Activated naive CD8-positive, alpha-beta T cell treated with anti-CD3 and anti-CD28 coated beads, Interleukin-2, amount 10 ng/mL, durations not matched to agents 7 days and 5 days (primary cell): ENCODE measurements at regions not wholly inside any gene's neighbourhood (a gene's known extent, or its start where the extent isn't known, plus 50 kb on each side); places are given as distances from the start of the nearest gene placed in this dataset.

Source experiments
- ATAC-seq: fragments of 150-1000 bp; cut with Tn5 transposase; one replicate; pipeline ENCODE4 v1.10.0; 2021; ENCODE audit warnings: low read depth, moderate library complexity
- POLR2A ChIA-PET: fragments of 350-600 bp; sonication (Branson Sonifier 250); formaldehyde crosslinking; loops from one replicate; lab custom pipeline; 2021; ENCODE audit warnings: antibody characterized with exemption; lab: Charles Lee
- DNase-seq: peaks from one replicate; pipeline ENCODE4 v3.0.0; 2021
- H3K27ac Mint-ChIP-seq: one replicate; pipeline ENCODE4 v1.8.0; 2022; ENCODE audit warnings: mild to moderate bottlenecking, mixed read lengths
- H3K27me3 Mint-ChIP-seq: one replicate; pipeline ENCODE4 v1.8.0; 2022; ENCODE audit warnings: mild to moderate bottlenecking, moderate library complexity, mixed read lengths
- H3K36me3 Mint-ChIP-seq: one replicate; pipeline ENCODE4 v1.8.0; 2021; ENCODE audit warnings: mild to moderate bottlenecking, mixed read lengths
- H3K4me1 Mint-ChIP-seq: one replicate; pipeline ENCODE4 v1.8.0; 2021; ENCODE audit warnings: mixed read lengths
- H3K4me3 Mint-ChIP-seq: one replicate; pipeline ENCODE4 v1.8.0; 2022; ENCODE audit warnings: mild to moderate bottlenecking, moderate library complexity, mixed read lengths
- H3K9me3 Mint-ChIP-seq: one replicate; pipeline ENCODE4 v1.8.0; 2021; ENCODE audit warnings: mixed read lengths

DNA sequence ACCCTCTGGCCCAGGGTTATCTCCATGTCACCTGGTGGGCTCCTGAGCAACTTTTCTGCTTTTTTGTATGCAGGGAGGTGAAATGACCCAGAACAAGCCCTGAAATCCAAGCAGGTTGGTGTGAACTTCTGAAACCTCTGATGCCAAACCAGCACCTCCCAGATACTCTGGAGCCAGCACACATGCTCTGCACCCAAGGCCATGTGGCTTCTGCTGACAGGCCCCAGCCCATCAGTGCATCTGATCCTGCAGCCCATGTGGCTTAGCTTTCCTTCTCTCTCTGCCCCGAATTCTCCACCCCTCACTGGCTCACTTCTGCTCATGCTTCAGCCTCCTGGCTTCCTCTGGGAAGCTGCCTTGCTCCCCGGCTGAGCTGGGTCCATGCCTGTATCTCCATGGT is 59.3 kb upstream of the RPS6KA2 start:
- POLR2A ChIA-PET, result no interaction called here
- DNase-seq (no peak), ATAC-seq (no peak)
- H3K4me3 Mint-ChIP-seq, result no peak overlapping the region
- H3K4me1 Mint-ChIP-seq, result peaks cover 2% of the 10 kb centered on the region
- H3K36me3 Mint-ChIP-seq, result no peaks in the 10 kb centered on the region
- H3K27ac Mint-ChIP-seq, result no peak overlapping the region
- no peaks in the 10 kb centered on the region for H3K9me3 Mint-ChIP-seq
- no peaks in the 10 kb centered on the region for H3K27me3 Mint-ChIP-seq

DNA sequence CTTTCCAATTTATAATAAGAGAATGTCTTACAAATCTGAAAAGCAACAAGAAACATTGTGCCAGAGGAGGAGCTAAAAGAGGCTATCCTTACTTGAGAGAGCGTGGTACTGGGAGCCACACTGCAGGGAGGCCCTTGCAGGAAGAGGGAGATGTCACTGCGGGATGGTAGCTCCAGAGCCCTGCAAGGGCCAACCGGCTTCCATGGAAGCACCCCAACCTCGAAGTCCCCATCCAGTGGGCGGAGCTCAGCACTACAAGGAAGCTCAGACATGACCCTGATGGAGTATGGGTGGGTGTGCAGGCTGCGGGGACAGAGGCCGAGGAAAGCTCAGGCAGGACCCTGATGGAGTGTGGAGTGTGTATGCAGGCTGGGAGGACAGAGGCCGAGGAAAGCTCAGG is 57.8 kb upstream of the RPS6KA2 start:
- POLR2A ChIA-PET, result interaction anchor here (0.5 kb wide), 1 partner anchor 63 kb away, joined by 3 read pairs; no protein-coding TSS in a partner anchor
- Mint-ChIP-seq H3K36me3 (no peaks in the 10 kb centered on the region), H3K27me3 (no peaks in the 10 kb centered on the region), H3K9me3 (no peaks in the 10 kb centered on the region), H3K4me1 (peaks cover 2% of the 10 kb centered on the region), H3K27ac (no peak overlapping the region), H3K4me3 (no peak overlapping the region)
- DNase-seq (no peak), ATAC-seq (no peak)

DNA sequence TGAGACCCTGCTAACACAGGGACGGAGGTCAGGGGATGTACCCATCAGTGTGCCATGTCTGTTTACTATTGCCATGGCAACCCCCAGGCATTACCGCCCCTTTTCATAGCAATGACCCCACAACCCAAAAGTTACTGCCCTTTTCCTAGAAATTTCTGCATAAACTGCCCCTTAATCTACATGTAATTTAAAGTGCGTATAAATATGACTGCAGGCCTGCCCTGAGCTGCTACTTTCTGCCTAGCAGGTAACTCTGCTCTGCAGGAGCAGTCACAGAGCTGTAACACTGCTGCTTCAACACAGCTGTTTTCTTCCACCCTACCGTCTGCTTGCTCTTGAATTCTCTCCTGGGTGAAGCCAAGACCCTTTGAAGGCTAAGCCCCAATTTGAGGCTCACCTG is 57.1 kb upstream of the RPS6KA2 start:
- Mint-ChIP-seq H3K36me3 (no peaks in the 10 kb centered on the region), H3K4me3 (no peak overlapping the region), H3K27me3 (no peaks in the 10 kb centered on the region), H3K9me3 (no peaks in the 10 kb centered on the region), H3K27ac (no peak overlapping the region), H3K4me1 (peaks cover 2% of the 10 kb centered on the region)
- no peak for ATAC-seq
- POLR2A ChIA-PET, result no interaction called here
- DNase-seq, result no peak

DNA sequence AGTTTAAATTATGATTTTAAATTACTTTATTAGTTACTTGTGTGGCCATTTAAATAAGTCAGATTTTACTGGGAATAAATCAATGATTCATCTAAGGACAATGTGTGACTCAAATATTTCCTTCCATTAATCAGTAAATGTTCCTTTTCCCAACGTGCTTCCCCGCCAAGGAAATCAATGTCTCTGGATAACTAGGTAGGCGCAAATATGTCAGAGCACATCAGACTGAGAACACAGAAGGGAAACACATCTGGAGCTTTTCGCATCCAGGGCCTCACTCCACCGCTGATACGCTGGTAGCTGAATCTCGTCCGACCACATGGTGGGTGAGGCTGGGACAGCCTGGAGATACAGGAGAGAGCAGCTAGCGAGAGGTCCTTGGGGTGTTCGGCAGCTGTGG is 56.4 kb upstream of the RPS6KA2 start:
- H3K27me3 Mint-ChIP-seq, result no peaks in the 10 kb centered on the region
- peaks cover 2% of the 10 kb centered on the region for H3K4me1 Mint-ChIP-seq
- H3K27ac Mint-ChIP-seq, result no peak overlapping the region
- no peak for ATAC-seq
- no peak overlapping the region for H3K4me3 Mint-ChIP-seq
- POLR2A ChIA-PET, result no interaction called here
- H3K36me3 Mint-ChIP-seq, result no peaks in the 10 kb centered on the region
- no peaks in the 10 kb centered on the region for H3K9me3 Mint-ChIP-seq
- DNase-seq, result no peak

DNA sequence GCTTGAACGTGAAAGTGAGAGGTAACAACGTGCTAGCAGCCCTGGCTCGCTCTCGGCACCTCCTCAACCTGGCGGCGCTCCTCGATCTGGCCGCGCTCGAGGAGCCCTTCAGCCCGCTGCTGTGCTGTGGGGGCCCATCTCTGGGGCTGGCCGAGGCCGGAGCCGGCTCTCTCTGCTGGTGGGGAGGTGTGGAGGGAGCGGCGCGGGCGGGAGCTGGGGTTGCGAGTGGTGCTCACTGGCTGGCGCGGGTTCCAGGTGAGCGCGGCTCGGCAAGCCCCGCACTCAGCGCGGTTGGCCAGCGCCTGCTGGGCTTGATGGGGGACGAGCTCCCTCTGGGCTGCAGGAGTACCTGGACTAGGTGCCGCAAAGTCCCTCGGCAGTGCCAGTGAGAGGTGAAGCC is 52.5 kb upstream of the RPS6KA2 start:
- H3K36me3 Mint-ChIP-seq, result no peaks in the 10 kb centered on the region
- peaks cover 2% of the 10 kb centered on the region for H3K4me1 Mint-ChIP-seq
- H3K9me3 Mint-ChIP-seq, result no peaks in the 10 kb centered on the region
- DNase-seq (no peak), ATAC-seq (no peak)
- POLR2A ChIA-PET, result no interaction called here
- peaks cover 2% of the 10 kb centered on the region for H3K27me3 Mint-ChIP-seq
- no peak overlapping the region for H3K4me3 Mint-ChIP-seq
- no peak overlapping the region for H3K27ac Mint-ChIP-seq

DNA sequence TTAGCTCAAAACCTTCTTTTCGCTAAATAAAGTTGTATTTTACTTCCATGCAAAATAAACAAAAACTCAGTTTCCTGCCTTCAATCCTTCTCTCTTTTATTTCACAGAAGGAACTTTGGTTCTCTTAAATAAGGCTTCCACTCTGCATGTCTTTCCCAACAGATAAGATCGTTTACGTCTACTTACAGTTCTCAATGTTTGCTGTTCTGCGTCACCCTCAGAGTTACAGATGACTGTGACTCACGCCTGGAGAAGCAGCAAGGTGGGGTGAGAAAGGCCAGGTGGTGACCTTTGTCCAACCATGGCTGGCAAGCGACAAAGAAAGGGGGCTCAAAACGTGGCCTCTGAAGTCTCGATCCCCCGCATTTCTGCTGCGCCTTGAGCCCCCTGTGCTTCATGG is 51.4 kb upstream of the RPS6KA2 start:
- no peak overlapping the region for H3K27ac Mint-ChIP-seq
- no peak for DNase-seq
- H3K9me3 Mint-ChIP-seq, result no peaks in the 10 kb centered on the region
- POLR2A ChIA-PET, result no interaction called here
- ATAC-seq, result no peak
- H3K27me3 Mint-ChIP-seq, result peaks cover 2% of the 10 kb centered on the region
- H3K36me3 Mint-ChIP-seq, result no peaks in the 10 kb centered on the region
- no peak overlapping the region for H3K4me3 Mint-ChIP-seq
- peaks cover 2% of the 10 kb centered on the region for H3K4me1 Mint-ChIP-seq

DNA sequence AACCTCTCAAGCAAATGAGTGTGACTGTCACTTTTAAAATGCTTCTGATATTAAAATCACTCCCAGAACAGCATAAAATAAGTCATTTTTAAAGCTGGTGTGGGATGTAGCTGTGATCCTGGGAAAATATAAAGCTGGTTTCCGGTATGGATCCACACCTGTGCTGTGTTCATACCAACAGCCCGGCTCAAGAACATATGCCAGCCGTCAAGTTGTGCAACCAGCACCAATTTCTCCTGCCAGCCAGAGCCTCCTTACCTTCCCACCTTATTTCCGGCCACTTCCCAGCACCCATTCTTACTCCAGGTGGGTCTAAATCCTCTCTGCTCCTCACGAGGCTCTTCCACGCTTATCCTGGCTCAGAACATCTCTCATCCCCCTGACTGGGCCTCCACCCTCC is 50.9 kb upstream of the RPS6KA2 start:
- Mint-ChIP-seq H3K36me3 (no peaks in the 10 kb centered on the region), H3K4me1 (peaks cover 2% of the 10 kb centered on the region), H3K27ac (no peak overlapping the region), H3K9me3 (no peaks in the 10 kb centered on the region), H3K4me3 (no peak overlapping the region), H3K27me3 (peaks cover 5% of the 10 kb centered on the region)
- DNase-seq (no peak), ATAC-seq (no peak)
- POLR2A ChIA-PET, result no interaction called here
